ENCODE measurements at regions not wholly inside any gene's neighbourhood (a gene's known extent, or its start where the extent isn't known, plus 50 kb on each side); places are given as distances from the start of the nearest gene placed in this dataset.

- TF ChIP-seq CTCF (IDR thresholded peaks at IDR 0.05; ENCODE audit: low read depth, low read length) = no peak
- in situ Hi-C loops (cut with HindIII; ENCODE audit: low sequenced_read_pairs) = no loop called here
Observed at GRCh38 chr17:33974276-33974675, 280.8 kb upstream of the CCL2 start.

GRCh38 chr17:33976831-33977230, 278.3 kb upstream of the CCL2 start:
- no peak overlapping the region for H3K4me3 ChIP-seq (ENCODE audit: low read depth, low read length)
- DNase-seq (ENCODE audit: low read depth, low spot score) = no peak
- TF ChIP-seq CTCF (IDR thresholded peaks at IDR 0.05; ENCODE audit: low read depth, low read length) = no peak
- in situ Hi-C loops (cut with HindIII; ENCODE audit: low sequenced_read_pairs) = no loop called here

More at GRCh38 chr17:33974276-33974675, 280.8 kb upstream of the CCL2 start:
- no peak overlapping the region for H3K4me3 ChIP-seq (ENCODE audit: low read depth, low read length)
- no peak for DNase-seq (ENCODE audit: low read depth, low spot score)

GRCh38 chr17:33977729-33978514, 277.2 kb upstream of the CCL2 start:
- in situ Hi-C loops (cut with HindIII; ENCODE audit: low sequenced_read_pairs) = no loop called here
- no peak for TF ChIP-seq CTCF (IDR thresholded peaks at IDR 0.05; ENCODE audit: low read depth, low read length)

GRCh38 chr17:33978889-33979288, 276.2 kb upstream of the CCL2 start:
- DNase-seq (ENCODE audit: low read depth, low spot score) = no peak
- no peak for TF ChIP-seq CTCF (IDR thresholded peaks at IDR 0.05; ENCODE audit: low read depth, low read length)
- in situ Hi-C loops (cut with HindIII; ENCODE audit: low sequenced_read_pairs) = no loop called here
- no peak overlapping the region for H3K4me3 ChIP-seq (ENCODE audit: low read depth, low read length)

More at GRCh38 chr17:33977729-33978514, 277.2 kb upstream of the CCL2 start:
- DNase-seq (ENCODE audit: low read depth, low spot score) = no peak
- H3K4me3 ChIP-seq (ENCODE audit: low read depth, low read length) = no peak overlapping the region

- H3K4me3 ChIP-seq (ENCODE audit: low read depth, low read length) = no peak overlapping the region
- no peak for DNase-seq (ENCODE audit: low read depth, low spot score)
- TF ChIP-seq CTCF (IDR thresholded peaks at IDR 0.05; ENCODE audit: low read depth, low read length) = no peak
- in situ Hi-C loops (cut with HindIII; ENCODE audit: low sequenced_read_pairs) = no loop called here
Observed at GRCh38 chr17:33980193-33980592, 274.9 kb upstream of the CCL2 start.

GRCh38 chr17:33981711-33982601, 273.1 kb upstream of the CCL2 start:
- TF ChIP-seq CTCF (IDR thresholded peaks at IDR 0.05; ENCODE audit: low read depth, low read length) = no peak
- no peak for DNase-seq (ENCODE audit: low read depth, low spot score)
- no peak overlapping the region for H3K4me3 ChIP-seq (ENCODE audit: low read depth, low read length)
- in situ Hi-C loops (cut with HindIII; ENCODE audit: low sequenced_read_pairs) = no loop called here
